PC-3 (cell line): ENCODE measurements at regions not wholly inside any gene's neighbourhood (a gene's known extent, or its start where the extent isn't known, plus 50 kb on each side); places are given as distances from the start of the nearest gene placed in this dataset.
A peak's percentile ranks its signal among the peaks of the same experiment; 100 is the strongest.

Source experiments
- ATAC-seq: fragments of 200-7000 bp; cut with Tn5 transposase; 2 replicates; pipeline ENCODE4 v1.9.1; 2020; ENCODE audit warnings: mild to moderate bottlenecking, moderate library complexity
- BruUV-seq: library from RNA; stranded (reverse); fragments of 400-500 nt; replicated peaks from 2 replicates; lab custom pipeline; 2021; lab: Mats Ljungman, UMichigan
- CTCF ChIA-PET: fragments of 300-600 bp; sonication (Branson Sonifier 250); formaldehyde crosslinking; loops from one replicate; lab custom pipeline; 2022; ENCODE audit warnings: antibody characterized with exemption; lab: Charles Lee
- POLR2A ChIA-PET: fragments of 300-600 bp; sonication (Branson Sonifier 250); formaldehyde crosslinking; loops from one replicate; lab custom pipeline; 2022; ENCODE audit warnings: antibody characterized with exemption; ENCODE audit not compliant: unreplicated experiment; lab: Charles Lee
- DNase-seq: peaks from one replicate; pipeline ENCODE4 v3.0.0-alpha.2; 2015
- H2AFZ ChIP-seq: fragments of 300-600 bp; sonication (generic); 2 replicates; pipeline ENCODE4 v1.6.0; 2016; ENCODE audit warnings: antibody characterized with exemption, low read length
- H3F3A ChIP-seq: fragments of 300-600 bp; sonication (generic); one replicate; pipeline ENCODE4 v1.6.0; 2017; ENCODE audit warnings: antibody characterized with exemption, low read length, control low read depth, mild to moderate bottlenecking; ENCODE audit not compliant: unreplicated experiment
- H3K27ac ChIP-seq: fragments of 300-600 bp; sonication (generic); 2 replicates; pipeline ENCODE4 v1.5.1; 2016; ENCODE audit warnings: mild to moderate bottlenecking, low read length
- H3K27me3 ChIP-seq: fragments of 300-600 bp; sonication (generic); 2 replicates; pipeline ENCODE4 v1.6.1; 2016; ENCODE audit warnings: low read length, mixed read lengths
- H3K36me3 ChIP-seq: fragments of 300-600 bp; sonication (generic); 2 replicates; pipeline ENCODE4 v1.6.1; 2016; ENCODE audit warnings: low read depth, mixed run types, low read length, mixed read lengths
- H3K4me1 ChIP-seq: fragments of 300-600 bp; sonication (generic); 2 replicates; pipeline ENCODE4 v1.5.1; 2016; ENCODE audit warnings: low read length; ENCODE audit not compliant: insufficient read depth
- H3K4me2 ChIP-seq: fragments of 300-600 bp; sonication (generic); 2 replicates; pipeline ENCODE4 v1.6.0; 2016; ENCODE audit warnings: low read length
- H3K4me3 ChIP-seq: fragments of 300-600 bp; sonication (generic); 2 replicates; pipeline ENCODE4 v1.5.1; 2016; ENCODE audit warnings: mild to moderate bottlenecking, low read length, mixed read lengths
- H3K79me2 ChIP-seq: fragments of 300-600 bp; sonication (generic); 2 replicates; pipeline ENCODE4 v1.6.1; 2017; ENCODE audit warnings: low read length, mixed read lengths
- H3K9ac ChIP-seq: fragments of 300-600 bp; sonication (generic); 2 replicates; pipeline ENCODE4 v1.6.0; 2016; ENCODE audit warnings: mild to moderate bottlenecking, low read length
- H3K9me2 ChIP-seq: fragments of 300-600 bp; sonication (generic); replicated peaks from 2 replicates; pipeline ENCODE4 v1.6.1; 2016; ENCODE audit warnings: mixed run types, low read length, mixed read lengths
- H3K9me3 ChIP-seq: fragments of 300-600 bp; sonication (generic); 2 replicates; pipeline ENCODE4 v1.6.1; 2016; ENCODE audit warnings: low read length, mixed read lengths
- H4K20me1 ChIP-seq: fragments of 300-600 bp; sonication (generic); 2 replicates; pipeline ENCODE4 v1.6.1; 2016; ENCODE audit warnings: low read length, mixed read lengths
- CTCF ChIP-seq: fragments of 300-600 bp; sonication (generic); conservative IDR thresholded peaks from 2 replicates; pipeline ENCODE4 v1.5.1; 2017; ENCODE audit warnings: antibody characterized with exemption, low read depth, mild to moderate bottlenecking, low read length
- EZH2 ChIP-seq: fragments of 300-600 bp; sonication (generic); IDR thresholded peaks from one replicate; pipeline ENCODE4 v1.6.1; 2017; ENCODE audit warnings: antibody characterized with exemption, mild to moderate bottlenecking, low read length; ENCODE audit not compliant: unreplicated experiment
- EZH2phosphoT487 ChIP-seq: fragments of 300-600 bp; sonication (generic); IDR thresholded peaks from 2 replicates; pipeline ENCODE4 v1.6.1; 2018; ENCODE audit warnings: mild to moderate bottlenecking, antibody characterized with exemption, low read length, borderline replicate concordance
- intact Hi-C: fragments of 100-400 bp; cut with micrococcal nuclease; formaldehyde crosslinking; loops from 2 replicates; pipeline ENCODE4 v1.9.0; 2023

GRCh38 chr9:29437526-29437925 lies 1864.2 kb upstream of the C9orf72 start:
- CTCF ChIA-PET: no interaction called here
- POLR2A ChIA-PET: no interaction called here
- Histone ChIP-seq H3K9me3 (no peaks in the 10 kb centered on the region), H3K4me2 (peak overlapping the region; percentile 42), H3K27ac (peak overlapping the region; percentile 27; the same call in 1 of the 2 replicates), H3K36me3 (peaks cover 9% of the 10 kb centered on the region; the same call in 1 of the 2 replicates), H3K9ac (no peak overlapping the region), H3K9me2 (no peaks in the 10 kb centered on the region), H3K4me3 (no peak overlapping the region), H2AFZ (no peak overlapping the region), H3F3A (no peaks in the 10 kb centered on the region), H3K27me3 (no peaks in the 10 kb centered on the region), H3K79me2 (peaks cover 50% of the 10 kb centered on the region), H3K4me1 (peaks cover 46% of the 10 kb centered on the region), H4K20me1 (no peaks in the 10 kb centered on the region)
- ATAC-seq (no peak), DNase-seq (peak; percentile 66)
- intact Hi-C loops: no loop called here
- BruUV-seq: no TSS peak
- TF ChIP-seq EZH2phosphoT487 (no peak), CTCF (no peak), EZH2 (no peak)

GRCh38 chr9:29439961-29440360 lies 1866.7 kb upstream of the C9orf72 start:
- no peaks in the 10 kb centered on the region for H3F3A ChIP-seq
- H4K20me1 ChIP-seq: no peaks in the 10 kb centered on the region
- H3K27ac ChIP-seq: peak overlapping the region; percentile 100
- H3K9me3 ChIP-seq: no peaks in the 10 kb centered on the region
- H3K4me1 ChIP-seq: peaks cover 46% of the 10 kb centered on the region
- BruUV-seq: no TSS peak
- peak overlapping the region; percentile 64 for H3K4me3 ChIP-seq
- H3K9ac ChIP-seq: peak overlapping the region; percentile 86
- ChIA-PET CTCF (no interaction called here), POLR2A (no interaction called here)
- peak overlapping the region; percentile 90 for H3K4me2 ChIP-seq
- H3K27me3 ChIP-seq: no peaks in the 10 kb centered on the region
- ATAC-seq: peak; percentile 91
- no peak overlapping the region for H2AFZ ChIP-seq
- DNase-seq: peak; percentile 93
- peaks cover 72% of the 10 kb centered on the region for H3K79me2 ChIP-seq
- H3K9me2 ChIP-seq: no peaks in the 10 kb centered on the region
- intact Hi-C loops: loop anchor here (5.0 to 10.0 kb wide), 3 partner anchors 43 to 225 kb away; partner anchors contain the start of gene LINGO2
- TF ChIP-seq EZH2phosphoT487: no peak
- TF ChIP-seq CTCF: no peak
- no peak for TF ChIP-seq EZH2
- peaks cover 6% of the 10 kb centered on the region; the same call in 1 of the 2 replicates for H3K36me3 ChIP-seq

- H3K27ac ChIP-seq: peak overlapping the region; percentile 100
- peak overlapping the region; percentile 86 for H3K9ac ChIP-seq
- no peak overlapping the region for H2AFZ ChIP-seq
- ChIA-PET CTCF (no interaction called here), POLR2A (no interaction called here)
- no peaks in the 10 kb centered on the region for H3K9me3 ChIP-seq
- H3K36me3 ChIP-seq: peaks cover 9% of the 10 kb centered on the region
- H3K4me3 ChIP-seq: peak overlapping the region; percentile 64
- H3K4me1 ChIP-seq: peaks cover 46% of the 10 kb centered on the region
- no peaks in the 10 kb centered on the region for H3K9me2 ChIP-seq
- DNase-seq (peak; percentile 69), ATAC-seq (peak; percentile 85)
- TF ChIP-seq EZH2 (no peak), EZH2phosphoT487 (no peak), CTCF (no peak)
- H3F3A ChIP-seq: no peaks in the 10 kb centered on the region
- H3K27me3 ChIP-seq: no peaks in the 10 kb centered on the region
- BruUV-seq: TSS peak; percentile 70
- H3K4me2 ChIP-seq: peak overlapping the region; percentile 90
- no peaks in the 10 kb centered on the region for H4K20me1 ChIP-seq
- intact Hi-C loops: loop anchor here (5.0 to 10.0 kb wide), 3 partner anchors 43 to 226 kb away; partner anchors contain the start of gene LINGO2
- peaks cover 72% of the 10 kb centered on the region for H3K79me2 ChIP-seq
Measured at GRCh38 chr9:29440449-29440848, 1867.2 kb upstream of the C9orf72 start.
